IMR-90 (cell line): ENCODE measurements at regions not wholly inside any gene's neighbourhood (a gene's known extent, or its start where the extent isn't known, plus 50 kb on each side); places are given as distances from the start of the nearest gene placed in this dataset.
A peak's percentile ranks its signal among the peaks of the same experiment; 100 is the strongest.

Source experiments
- ATAC-seq: fragments of 200-7000 bp; cut with Tn5 transposase; 2 replicates; pipeline ENCODE4 v1.9.1; 2020; ENCODE audit warnings: low read depth, mild to moderate bottlenecking, moderate library complexity
- BruUV-seq: library from RNA; stranded (reverse); fragments of 400-500 nt; replicated peaks from 2 replicates; lab custom pipeline; 2021; lab: Mats Ljungman, UMichigan
- CTCF ChIA-PET: fragments of 300-600 bp; formaldehyde crosslinking; extraction: SDS; loops from one replicate; lab custom pipeline; 2021; ENCODE audit warnings: antibody characterized with exemption; lab: Yijun Ruan, JAX
- POLR2A ChIA-PET: fragments of 300-600 bp; sonication (Branson Sonifier 250); formaldehyde crosslinking; loops from one replicate; lab custom pipeline; 2022; ENCODE audit warnings: antibody characterized with exemption; ENCODE audit not compliant: unreplicated experiment; lab: Charles Lee
- DNase-seq: peaks from one replicate; pipeline ENCODE4 v3.0.0; 2013
- H2AFZ ChIP-seq: replicated peaks from 2 replicates; pipeline ENCODE3; 2013; ENCODE audit warnings: low read length, mild to moderate bottlenecking; ENCODE audit not compliant: poor library complexity
- H2AK5ac ChIP-seq: 2 replicates; pipeline ENCODE4 v1.6.1; 2013; ENCODE audit warnings: low read depth, low read length, inconsistent platforms
- H2AK9ac ChIP-seq: replicated peaks from 2 replicates; pipeline ENCODE3; 2013; ENCODE audit warnings: mild to moderate bottlenecking, low read depth, low read length, moderate library complexity; ENCODE audit not compliant: poor library complexity
- H2BK120ac ChIP-seq: 2 replicates; pipeline ENCODE4 v1.6.1; 2013; ENCODE audit warnings: low read depth, low read length, inconsistent platforms
- H2BK15ac ChIP-seq: 3 replicates; pipeline ENCODE4 v1.6.1; 2013; ENCODE audit warnings: low read depth, low read length, inconsistent platforms
- H2BK20ac ChIP-seq: 2 replicates; pipeline ENCODE4 v1.6.1; 2013; ENCODE audit warnings: low read depth, mild to moderate bottlenecking, inconsistent platforms, low read length, moderate library complexity
- H2BK5ac ChIP-seq: 2 replicates; pipeline ENCODE4 v1.6.1; 2013; ENCODE audit warnings: mild to moderate bottlenecking, low read depth, low read length, inconsistent platforms; ENCODE audit not compliant: poor library complexity, severe bottlenecking
- H3K14ac ChIP-seq: replicated peaks from 2 replicates; pipeline ENCODE4 v1.6.1; 2013; ENCODE audit warnings: low read depth, low read length, inconsistent platforms
- H3K18ac ChIP-seq: 2 replicates; pipeline ENCODE4 v1.6.1; 2013; ENCODE audit warnings: low read depth, low read length, control low read depth
- H3K23ac ChIP-seq: 2 replicates; pipeline ENCODE4 v1.6.1; 2013; ENCODE audit warnings: low read depth, low read length, inconsistent platforms
- H3K27ac ChIP-seq: 2 replicates; pipeline ENCODE4 v1.5.1; 2013; ENCODE audit warnings: mild to moderate bottlenecking, control low read depth, low read length; ENCODE audit not compliant: insufficient read depth
- H3K27me3 ChIP-seq: 2 replicates; pipeline ENCODE4 v1.6.1; 2013; ENCODE audit warnings: low read length; ENCODE audit not compliant: control insufficient read depth, insufficient read depth
- H3K36me3 ChIP-seq: 2 replicates; pipeline ENCODE4 v1.6.1; 2013; ENCODE audit warnings: low read length, mixed read lengths; ENCODE audit not compliant: control insufficient read depth, insufficient read depth
- H3K4ac ChIP-seq: 2 replicates; pipeline ENCODE4 v1.6.1; 2013; ENCODE audit warnings: low read depth, low read length, inconsistent platforms
- H3K4me1 ChIP-seq: 2 replicates; pipeline ENCODE4 v1.6.1; 2013; ENCODE audit warnings: low read length, mixed read lengths; ENCODE audit not compliant: control insufficient read depth, insufficient read depth
- H3K4me2 ChIP-seq: 2 replicates; pipeline ENCODE4 v1.6.1; 2013; ENCODE audit warnings: low read depth, mild to moderate bottlenecking, control low read depth, low read length, moderate library complexity
- H3K4me3 ChIP-seq: 2 replicates; pipeline ENCODE4 v1.5.1; 2013; ENCODE audit warnings: low read depth, mild to moderate bottlenecking, control low read depth, low read length, moderate library complexity; ENCODE audit not compliant: insufficient read depth
- H3K56ac ChIP-seq: 2 replicates; pipeline ENCODE4 v1.6.1; 2013; ENCODE audit warnings: low read length, inconsistent platforms; ENCODE audit not compliant: insufficient read depth; ENCODE audit errors: extremely low read depth
- H3K79me1 ChIP-seq, 2 experiments: 2 replicates each; pipeline ENCODE4 v1.6.1; 2013; ENCODE audit warnings: low read length in 2 of 2, inconsistent platforms in 1 of 2, low read depth in 1 of 2
- H3K9ac ChIP-seq: 2 replicates; pipeline ENCODE4 v1.6.1; 2013; ENCODE audit warnings: low read depth, low read length, control low read depth
- H3K9me1 ChIP-seq: 2 replicates; pipeline ENCODE4 v1.6.1; 2013; ENCODE audit warnings: low read length, inconsistent platforms; ENCODE audit not compliant: insufficient read depth
- H3K9me3 ChIP-seq: 2 replicates; pipeline ENCODE4 v1.6.1; 2013; ENCODE audit warnings: low read length; ENCODE audit not compliant: control insufficient read depth, insufficient read depth
- H4K20me1 ChIP-seq: 2 replicates; pipeline ENCODE4 v1.6.1; 2013; ENCODE audit warnings: low read length, inconsistent platforms; ENCODE audit not compliant: insufficient read depth
- H4K5ac ChIP-seq: 2 replicates; pipeline ENCODE4 v1.6.1; 2013; ENCODE audit warnings: mild to moderate bottlenecking, low read depth, low read length, control low read depth
- H4K8ac ChIP-seq, 2 experiments: 2 replicates each; pipeline ENCODE4 v1.6.1; 2013; ENCODE audit warnings: low read depth in 2 of 2, low read length in 2 of 2, control low read depth in 1 of 2, inconsistent platforms in 1 of 2
- H4K91ac ChIP-seq: 2 replicates; pipeline ENCODE4 v1.6.1; 2013; ENCODE audit warnings: low read depth, low read length, inconsistent platforms; ENCODE audit not compliant: insufficient read depth
- BHLHE40 ChIP-seq: fragments of 150-350 bp; IDR thresholded peaks from 2 replicates; pipeline ENCODE4 v1.6.1; 2016; ENCODE audit warnings: mild to moderate bottlenecking, low read depth, low read length
- CEBPB ChIP-seq: IDR thresholded peaks from 2 replicates; pipeline ENCODE4 v1.6.1; 2012; ENCODE audit warnings: low read depth, low read length, improper control_type of control experiment
- CTCF ChIP-seq: conservative IDR thresholded peaks from 2 replicates; pipeline ENCODE4 v1.5.1; 2012; ENCODE audit warnings: mild to moderate bottlenecking, low read depth, low read length, improper control_type of control experiment
- FOS ChIP-seq: fragments of 150-350 bp; IDR thresholded peaks from 2 replicates; pipeline ENCODE4 v1.6.1; 2016; ENCODE audit warnings: low read depth, low read length
- MXI1 ChIP-seq: IDR thresholded peaks from 2 replicates; pipeline ENCODE4 v1.6.1; 2012; ENCODE audit warnings: low read depth, mild to moderate bottlenecking, low read length, moderate library complexity, borderline replicate concordance
- POLR2A ChIP-seq: IDR thresholded peaks from 2 replicates; pipeline ENCODE4 v1.6.1; 2012; ENCODE audit warnings: mild to moderate bottlenecking, low read depth, low read length
- RFX5 ChIP-seq: IDR thresholded peaks from 2 replicates; pipeline ENCODE4 v1.8.0; 2012; ENCODE audit warnings: low read depth, mild to moderate bottlenecking, low read length, moderate library complexity
- SMC3 ChIP-seq: fragments of 150-350 bp; IDR thresholded peaks from 2 replicates; pipeline ENCODE4 v1.6.1; 2016; ENCODE audit warnings: low read depth, mild to moderate bottlenecking, antibody characterized with exemption, low read length, moderate library complexity
- USF2 ChIP-seq: fragments of 150-350 bp; IDR thresholded peaks from 2 replicates; pipeline ENCODE4 v1.6.1; 2017; ENCODE audit warnings: mild to moderate bottlenecking, antibody characterized with exemption, low read length, low read depth
- WGBS, 2 experiments: methylation state at CpG; one replicate each; pipeline versions ENCODE4 v1.1.5 to v1.1.7; 2013; ENCODE audit warnings: missing lambda C conversion rate in 2 of 2; ENCODE audit not compliant: insufficient read length in 1 of 2; ENCODE audit errors: extremely low coverage in 2 of 2; 5-methylcytosine and 5-hydroxymethylcytosine counted together
- dilution Hi-C: fragments of 300-500 bp; cut with HindIII; formaldehyde crosslinking; loops from one replicate; pipeline ENCODE4 v1.14.3; 2018; ENCODE audit warnings: low sequenced_read_pairs; ENCODE audit not compliant: unreplicated experiment
- in situ Hi-C: fragments of 300-500 bp; cut with MboI; formaldehyde crosslinking; loops from 3 replicates; pipeline ENCODE4 v1.14.3; 2019; ENCODE audit warnings: low sequenced_read_pairs, inconsistent platforms, mixed read lengths
- intact Hi-C: fragments of 100-400 bp; cut with micrococcal nuclease; formaldehyde crosslinking; loops from 2 replicates; pipeline ENCODE4 v1.10.0; 2022
- TF ChIP-seq, protein P1 (sequence below): fragments of 150-350 bp; IDR thresholded peaks from 2 replicates; pipeline ENCODE4 v1.6.1; 2016; ENCODE audit warnings: low read depth, mild to moderate bottlenecking, low read length, moderate library complexity, borderline replicate concordance

DNA sequence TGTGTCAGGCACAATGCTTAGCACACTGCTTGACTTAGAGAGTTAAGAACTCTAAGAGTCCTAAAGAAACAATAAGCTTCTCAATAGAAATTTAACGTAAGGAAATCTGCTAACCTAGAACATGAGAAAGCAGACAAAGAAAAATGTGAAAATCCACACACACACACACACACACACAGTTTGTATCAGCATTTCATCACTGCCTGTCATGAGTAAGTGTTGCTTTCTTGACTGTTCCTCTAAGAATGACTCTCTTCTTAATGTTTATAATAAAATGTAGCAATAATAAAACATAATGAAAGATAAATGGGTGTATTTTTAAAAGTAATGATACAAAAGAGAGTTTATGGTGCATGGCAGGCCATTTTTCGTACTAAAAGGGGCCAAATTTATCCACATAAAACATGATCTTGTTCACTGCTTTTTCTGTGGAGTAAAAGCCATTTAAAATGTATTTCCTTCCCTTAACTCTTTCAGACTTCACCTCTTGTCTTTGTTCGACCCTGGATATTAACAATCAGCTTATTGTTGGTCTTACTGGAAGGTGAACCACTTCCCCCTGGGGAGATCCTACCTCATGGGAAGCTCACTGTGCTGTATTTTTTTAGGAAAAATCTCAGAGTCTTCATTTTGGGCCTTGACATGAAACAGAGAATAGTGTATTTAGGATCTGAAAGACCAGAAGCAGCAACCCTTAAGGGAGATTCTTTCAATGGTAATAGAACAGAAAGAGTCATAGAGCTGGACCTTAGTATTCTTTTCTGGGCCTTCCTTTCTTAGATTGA is 107.3 kb upstream of the ANKRD55 start:
- peak overlapping the region; percentile 11 for H2BK5ac ChIP-seq
- H3K27me3 ChIP-seq = no peaks in the 10 kb centered on the region
- ATAC-seq (no peak; the same call in 1 of the 2 replicates), DNase-seq (peak; percentile 63)
- no peaks in the 10 kb centered on the region for H3K36me3 ChIP-seq
- peak overlapping the region; percentile 68; the same call in 1 of the 3 replicates for H2BK15ac ChIP-seq
- H3K9ac ChIP-seq = no peak overlapping the region
- peak overlapping the region; percentile 83; the same call in 1 of the 2 replicates for H3K18ac ChIP-seq
- peak overlapping the region; percentile 57; the same call in 1 of the 2 replicates for H3K14ac ChIP-seq
- intact Hi-C loops = loop anchor here (10.0 kb wide), 1 partner anchor 494 kb away; no protein-coding TSS in a partner anchor
- no peak overlapping the region; the same call in 1 of the 2 replicates for H4K91ac ChIP-seq
- H3K27ac ChIP-seq = peak overlapping the region; percentile 55; the same call in 1 of the 2 replicates
- no peaks in the 10 kb centered on the region for H3K79me1 ChIP-seq
- H3K23ac ChIP-seq = no peak overlapping the region
- peaks cover 4% of the 10 kb centered on the region for H3K9me3 ChIP-seq
- dilution Hi-C loops = no loop called here
- H2AFZ ChIP-seq = no peak overlapping the region
- no peak overlapping the region for H2AK9ac ChIP-seq
- no peak for TF ChIP-seq POLR2A
- 0 out of 2 replicates have a peak, but pooled peaks have one; percentile 20 for TF ChIP-seq FOS
- peak; percentile 72 for TF ChIP-seq CEBPB
- no peak for TF ChIP-seq CTCF
- TF ChIP-seq, protein P1, sequence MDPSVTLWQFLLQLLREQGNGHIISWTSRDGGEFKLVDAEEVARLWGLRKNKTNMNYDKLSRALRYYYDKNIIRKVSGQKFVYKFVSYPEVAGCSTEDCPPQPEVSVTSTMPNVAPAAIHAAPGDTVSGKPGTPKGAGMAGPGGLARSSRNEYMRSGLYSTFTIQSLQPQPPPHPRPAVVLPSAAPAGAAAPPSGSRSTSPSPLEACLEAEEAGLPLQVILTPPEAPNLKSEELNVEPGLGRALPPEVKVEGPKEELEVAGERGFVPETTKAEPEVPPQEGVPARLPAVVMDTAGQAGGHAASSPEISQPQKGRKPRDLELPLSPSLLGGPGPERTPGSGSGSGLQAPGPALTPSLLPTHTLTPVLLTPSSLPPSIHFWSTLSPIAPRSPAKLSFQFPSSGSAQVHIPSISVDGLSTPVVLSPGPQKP = no peak
- TF ChIP-seq RFX5 = no peak
- TF ChIP-seq BHLHE40 = no peak
- TF ChIP-seq USF2 = no peak
- no peak for TF ChIP-seq SMC3
- no peak for TF ChIP-seq MXI1
- WGBS, 2 experiments = no CpG with 5 or more reads among the region's 3 CpGs
- H3K4me3 ChIP-seq = no peak overlapping the region
- peak overlapping the region in 1 of 2 experiments; percentile 46; a peak in 1 of 4 replicates for H4K8ac ChIP-seq
- no peak overlapping the region for H3K56ac ChIP-seq
- H3K4me2 ChIP-seq = no peak overlapping the region
- peak overlapping the region; percentile 55; the same call in 1 of the 2 replicates for H2BK120ac ChIP-seq
- H3K4ac ChIP-seq = peak overlapping the region; percentile 50; the same call in 1 of the 2 replicates
- no TSS peak for BruUV-seq
- POLR2A ChIA-PET = no interaction called here
- H4K5ac ChIP-seq = peak overlapping the region; percentile 91
- H2BK20ac ChIP-seq = peak overlapping the region; percentile 76; the same call in 1 of the 2 replicates
- H2AK5ac ChIP-seq = no peak overlapping the region
- no peaks in the 10 kb centered on the region for H3K9me1 ChIP-seq
- peaks cover 4% of the 10 kb centered on the region; the same call in 1 of the 2 replicates for H3K4me1 ChIP-seq
- no peaks in the 10 kb centered on the region for H4K20me1 ChIP-seq
- CTCF ChIA-PET = interaction anchor here (0.6 to 0.9 kb wide), 3 partner anchors 12 to 51 kb away, joined by 3 to 4 read pairs (median 4); no protein-coding TSS in a partner anchor
- in situ Hi-C loops = no loop called here
